ENCODE measurements at regions not wholly inside any gene's neighbourhood (a gene's known extent, or its start where the extent isn't known, plus 50 kb on each side); places are given as distances from the start of the nearest gene placed in this dataset.

GRCh38 chrX:26375346-26375745, 159.4 kb downstream of the MAGEB5 start:
- Histone ChIP-seq H3K9ac (ENCODE audit: low read length in 5 of 5) (no peak overlapping the region), H3K27me3 (ENCODE audit: control insufficient read depth in 5 of 5, insufficient read depth in 4 of 5, low read length in 5 of 5) (peaks cover 0 to 3% (median 0%) of the 10 kb centered on the region in 5 donors), H3K36me3 (ENCODE audit: control insufficient read depth in 5 of 5, insufficient read depth in 5 of 5, low read length in 5 of 5) (no peaks in the 10 kb centered on the region), H3K4me3 (ENCODE audit: low read depth in 1 of 5, low read length in 5 of 5) (no peak overlapping the region), H3K4me1 (ENCODE audit: control insufficient read depth in 5 of 5, insufficient read depth in 5 of 5, low read length in 5 of 5) (no peaks in the 10 kb centered on the region), H3K27ac (ENCODE audit: low read depth, low read length) (no peak overlapping the region), H3K9me3 (ENCODE audit: control insufficient read depth in 5 of 5, low read length in 5 of 5) (no peaks in the 10 kb centered on the region)

- Histone ChIP-seq H3K9ac (ENCODE audit: low read length in 5 of 5) (no peak overlapping the region), H3K27me3 (ENCODE audit: control insufficient read depth in 5 of 5, insufficient read depth in 4 of 5, low read length in 5 of 5) (peaks cover 0 to 3% (median 0%) of the 10 kb centered on the region in 5 donors), H3K4me3 (ENCODE audit: low read depth in 1 of 5, low read length in 5 of 5) (no peak overlapping the region), H3K27ac (ENCODE audit: low read depth, low read length) (no peak overlapping the region), H3K36me3 (ENCODE audit: control insufficient read depth in 5 of 5, insufficient read depth in 5 of 5, low read length in 5 of 5) (no peaks in the 10 kb centered on the region), H3K9me3 (ENCODE audit: control insufficient read depth in 5 of 5, low read length in 5 of 5) (no peaks in the 10 kb centered on the region), H3K4me1 (ENCODE audit: control insufficient read depth in 5 of 5, insufficient read depth in 5 of 5, low read length in 5 of 5) (no peaks in the 10 kb centered on the region)
These were observed 157.9 kb downstream of the MAGEB5 start for GRCh38 chrX:26373829-26374228.

GRCh38 chrX:26352891-26353430, 137.0 kb downstream of the MAGEB5 start:
- Histone ChIP-seq H3K9me3 (ENCODE audit: control insufficient read depth in 5 of 5, low read length in 5 of 5) (peaks cover 0 to 3% (median 0%) of the 10 kb centered on the region in 5 donors), H3K9ac (ENCODE audit: low read length in 5 of 5) (no peak overlapping the region), H3K36me3 (ENCODE audit: control insufficient read depth in 5 of 5, insufficient read depth in 5 of 5, low read length in 5 of 5) (no peaks in the 10 kb centered on the region), H3K4me1 (ENCODE audit: control insufficient read depth in 5 of 5, insufficient read depth in 5 of 5, low read length in 5 of 5) (no peaks in the 10 kb centered on the region), H3K4me3 (ENCODE audit: low read depth in 1 of 5, low read length in 5 of 5) (no peak overlapping the region), H3K27me3 (ENCODE audit: control insufficient read depth in 5 of 5, insufficient read depth in 4 of 5, low read length in 5 of 5) (no peaks in the 10 kb centered on the region), H3K27ac (ENCODE audit: low read depth, low read length) (no peak overlapping the region)

- Histone ChIP-seq H3K27me3 (ENCODE audit: control insufficient read depth in 5 of 5, insufficient read depth in 4 of 5, low read length in 5 of 5) (no peaks in the 10 kb centered on the region), H3K27ac (ENCODE audit: low read depth, low read length) (no peak overlapping the region), H3K36me3 (ENCODE audit: control insufficient read depth in 5 of 5, insufficient read depth in 5 of 5, low read length in 5 of 5) (no peaks in the 10 kb centered on the region), H3K9ac (ENCODE audit: low read length in 5 of 5) (no peak overlapping the region), H3K4me1 (ENCODE audit: control insufficient read depth in 5 of 5, insufficient read depth in 5 of 5, low read length in 5 of 5) (no peaks in the 10 kb centered on the region), H3K9me3 (ENCODE audit: control insufficient read depth in 5 of 5, low read length in 5 of 5) (peaks cover 0 to 6% (median 3%) of the 10 kb centered on the region in 5 donors), H3K4me3 (ENCODE audit: low read depth in 1 of 5, low read length in 5 of 5) (no peak overlapping the region)
These were observed 131.2 kb downstream of the MAGEB5 start for GRCh38 chrX:26347171-26347570.

GRCh38 chrX:26334232-26334631, 118.3 kb downstream of the MAGEB5 start:
- H3K36me3 ChIP-seq (ENCODE audit: control insufficient read depth in 5 of 5, insufficient read depth in 5 of 5, low read length in 5 of 5), result no peaks in the 10 kb centered on the region
- no peaks in the 10 kb centered on the region for H3K4me1 ChIP-seq (ENCODE audit: control insufficient read depth in 5 of 5, insufficient read depth in 5 of 5, low read length in 5 of 5)
- no peak overlapping the region for H3K27ac ChIP-seq (ENCODE audit: low read depth, low read length)
- peaks cover 2 to 6% (median 3%) of the 10 kb centered on the region in 5 donors for H3K9me3 ChIP-seq (ENCODE audit: control insufficient read depth in 5 of 5, low read length in 5 of 5)
- no peak overlapping the region for H3K4me3 ChIP-seq (ENCODE audit: low read depth in 1 of 5, low read length in 5 of 5)
- no peaks in the 10 kb centered on the region for H3K27me3 ChIP-seq (ENCODE audit: control insufficient read depth in 5 of 5, insufficient read depth in 4 of 5, low read length in 5 of 5)
- no peak overlapping the region for H3K9ac ChIP-seq (ENCODE audit: low read length in 5 of 5)

- Histone ChIP-seq H3K27ac (ENCODE audit: low read depth, low read length) (no peak overlapping the region), H3K9me3 (ENCODE audit: control insufficient read depth in 5 of 5, low read length in 5 of 5) (peaks cover 0 to 2% (median 0%) of the 10 kb centered on the region in 5 donors), H3K36me3 (ENCODE audit: control insufficient read depth in 5 of 5, insufficient read depth in 5 of 5, low read length in 5 of 5) (no peaks in the 10 kb centered on the region), H3K9ac (ENCODE audit: low read length in 5 of 5) (no peak overlapping the region), H3K4me1 (ENCODE audit: control insufficient read depth in 5 of 5, insufficient read depth in 5 of 5, low read length in 5 of 5) (no peaks in the 10 kb centered on the region), H3K4me3 (ENCODE audit: low read depth in 1 of 5, low read length in 5 of 5) (no peak overlapping the region), H3K27me3 (ENCODE audit: control insufficient read depth in 5 of 5, insufficient read depth in 4 of 5, low read length in 5 of 5) (no peaks in the 10 kb centered on the region)
These were observed 112.8 kb downstream of the MAGEB5 start for GRCh38 chrX:26328608-26329319.

DNA sequence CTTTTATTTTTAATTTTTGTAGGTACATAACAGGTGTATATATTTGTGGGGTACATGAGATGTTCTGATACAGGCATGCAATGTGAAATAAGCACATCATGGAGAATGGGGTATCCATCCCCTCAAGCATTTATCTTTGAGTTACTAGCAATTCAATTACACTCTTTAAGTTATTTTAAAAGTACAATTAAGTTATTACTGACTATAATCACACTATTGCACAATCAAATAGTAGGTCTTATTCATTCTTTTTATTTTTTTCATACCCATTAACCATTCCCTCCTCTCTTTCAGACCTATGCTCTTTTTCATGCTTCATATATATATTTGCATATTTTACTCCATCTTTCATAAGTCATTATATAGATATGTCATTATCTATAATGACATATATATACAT, 93.3 kb downstream of the MAGEB5 start:
- Histone ChIP-seq H3K9me3 (ENCODE audit: control insufficient read depth in 5 of 5, low read length in 5 of 5) (no peaks in the 10 kb centered on the region), H3K27ac (ENCODE audit: low read depth, low read length) (no peak overlapping the region), H3K4me1 (ENCODE audit: control insufficient read depth in 5 of 5, insufficient read depth in 5 of 5, low read length in 5 of 5) (no peaks in the 10 kb centered on the region), H3K4me3 (ENCODE audit: low read depth in 1 of 5, low read length in 5 of 5) (no peak overlapping the region), H3K9ac (ENCODE audit: low read length in 5 of 5) (no peak overlapping the region), H3K27me3 (ENCODE audit: control insufficient read depth in 5 of 5, insufficient read depth in 4 of 5, low read length in 5 of 5) (no peaks in the 10 kb centered on the region), H3K36me3 (ENCODE audit: control insufficient read depth in 5 of 5, insufficient read depth in 5 of 5, low read length in 5 of 5) (no peaks in the 10 kb centered on the region)

- H3K4me3 ChIP-seq (ENCODE audit: low read depth in 1 of 5, low read length in 5 of 5), result no peak overlapping the region
- H3K27me3 ChIP-seq (ENCODE audit: control insufficient read depth in 5 of 5, insufficient read depth in 4 of 5, low read length in 5 of 5), result no peaks in the 10 kb centered on the region
- H3K27ac ChIP-seq (ENCODE audit: low read depth, low read length), result no peak overlapping the region
- no peaks in the 10 kb centered on the region for H3K9me3 ChIP-seq (ENCODE audit: control insufficient read depth in 5 of 5, low read length in 5 of 5)
- no peaks in the 10 kb centered on the region for H3K4me1 ChIP-seq (ENCODE audit: control insufficient read depth in 5 of 5, insufficient read depth in 5 of 5, low read length in 5 of 5)
- no peaks in the 10 kb centered on the region for H3K36me3 ChIP-seq (ENCODE audit: control insufficient read depth in 5 of 5, insufficient read depth in 5 of 5, low read length in 5 of 5)
- no peak overlapping the region for H3K9ac ChIP-seq (ENCODE audit: low read length in 5 of 5)
These were observed 79.5 kb downstream of the MAGEB5 start for GRCh38 chrX:26295425-26295824.

- Histone ChIP-seq H3K9ac (ENCODE audit: low read length in 5 of 5) (no peak overlapping the region), H3K4me3 (ENCODE audit: low read depth in 1 of 5, low read length in 5 of 5) (no peak overlapping the region), H3K36me3 (ENCODE audit: control insufficient read depth in 5 of 5, insufficient read depth in 5 of 5, low read length in 5 of 5) (no peaks in the 10 kb centered on the region), H3K9me3 (ENCODE audit: control insufficient read depth in 5 of 5, low read length in 5 of 5) (peaks cover 0 to 6% (median 0%) of the 10 kb centered on the region in 5 donors), H3K27me3 (ENCODE audit: control insufficient read depth in 5 of 5, insufficient read depth in 4 of 5, low read length in 5 of 5) (no peaks in the 10 kb centered on the region), H3K27ac (ENCODE audit: low read depth, low read length) (no peak overlapping the region), H3K4me1 (ENCODE audit: control insufficient read depth in 5 of 5, insufficient read depth in 5 of 5, low read length in 5 of 5) (no peaks in the 10 kb centered on the region)
These were observed 70.9 kb downstream of the MAGEB5 start for GRCh38 chrX:26286836-26287235.
